ENCODE measurements at regions not wholly inside any gene's neighbourhood (a gene's known extent, or its start where the extent isn't known, plus 50 kb on each side); places are given as distances from the start of the nearest gene placed in this dataset.
"Not testable (repeated sequence)": the region's sequence is repeated elsewhere in the genome, so short reads cannot be mapped to it uniquely, and the experiment has no call there.

- TF ChIP-seq CEBPB (IDR thresholded peaks at IDR 0.05; ENCODE audit: low read depth, low read length); USF2 (IDR thresholded peaks at IDR 0.05; ENCODE audit: low read depth, low read length); CTCF (conservative IDR thresholded peaks at IDR 0.05; ENCODE audit: low read depth, low read length); FOS (IDR thresholded peaks at IDR 0.05; ENCODE audit: low read depth, low read length); RCOR1 (IDR thresholded peaks at IDR 0.05; ENCODE audit: insufficient replicate concordance, low read length); POLR2A (IDR thresholded peaks at IDR 0.05; ENCODE audit: low read depth, low read length); NFE2L2 (IDR thresholded peaks at IDR 0.05; ENCODE audit: low read depth, low read length); MXI1 (IDR thresholded peaks at IDR 0.05; ENCODE audit: borderline replicate concordance, low read depth, low read length); MAZ (IDR thresholded peaks at IDR 0.05; ENCODE audit: borderline replicate concordance, low read depth, low read length); RAD21 (IDR thresholded peaks at IDR 0.05; ENCODE audit: low read length); CHD1 (IDR thresholded peaks at IDR 0.05; ENCODE audit: low read depth, low read length); RFX5 (IDR thresholded peaks at IDR 0.05; ENCODE audit: low read depth, low read length); MAFK (IDR thresholded peaks at IDR 0.05; ENCODE audit: low read depth, low read length): not testable (repeated sequence)
Observed at GRCh38 chrX:142972147-142972809, 53.5 kb upstream of the SPANXN4 start.
